ENCODE measurements at regions not wholly inside any gene's neighbourhood (a gene's known extent, or its start where the extent isn't known, plus 50 kb on each side); places are given as distances from the start of the nearest gene placed in this dataset.
"Not testable (repeated sequence)": the region's sequence is repeated elsewhere in the genome, so short reads cannot be mapped to it uniquely, and the experiment has no call there.

- no peak overlapping the region for H3K4me3 Mint-ChIP-seq
- no peaks in the 10 kb centered on the region for H3K27me3 Mint-ChIP-seq
- H3K9me3 Mint-ChIP-seq = no peaks in the 10 kb centered on the region
- no peaks in the 10 kb centered on the region for H3K36me3 Mint-ChIP-seq (ENCODE audit: low read depth)
- ATAC-seq (replicated peaks) = no peak
- no peak overlapping the region for H3K27ac Mint-ChIP-seq
- no peaks in the 10 kb centered on the region for H3K4me1 Mint-ChIP-seq
These were observed 295.4 kb upstream of the RIOK2 start for GRCh38 chr5:97478483-97478882.

DNA sequence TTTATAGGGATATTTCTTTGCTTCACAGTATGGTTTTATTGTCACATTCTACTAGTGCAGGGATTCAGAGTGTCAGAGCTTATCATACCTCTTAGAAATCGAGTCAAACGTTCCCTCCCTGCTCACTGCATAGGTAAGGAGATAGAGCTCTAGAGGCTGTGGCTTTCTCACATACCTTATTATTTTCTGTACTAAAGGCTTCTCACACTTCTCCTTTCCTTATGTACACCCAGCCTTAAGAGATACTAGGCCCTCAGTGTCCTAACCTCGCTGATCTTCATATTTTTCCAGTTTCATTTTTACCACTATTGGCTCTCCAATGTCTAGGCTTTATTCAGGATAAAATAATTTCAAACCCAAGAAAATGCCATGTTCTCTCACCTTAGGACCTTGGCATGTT is 297.3 kb upstream of the RIOK2 start:
- Mint-ChIP-seq H3K36me3 (ENCODE audit: low read depth) (no peaks in the 10 kb centered on the region), H3K4me3 (no peak overlapping the region), H3K4me1 (no peaks in the 10 kb centered on the region), H3K9me3 (no peaks in the 10 kb centered on the region), H3K27ac (no peak overlapping the region), H3K27me3 (no peaks in the 10 kb centered on the region)
- no peak for ATAC-seq (replicated peaks)

DNA sequence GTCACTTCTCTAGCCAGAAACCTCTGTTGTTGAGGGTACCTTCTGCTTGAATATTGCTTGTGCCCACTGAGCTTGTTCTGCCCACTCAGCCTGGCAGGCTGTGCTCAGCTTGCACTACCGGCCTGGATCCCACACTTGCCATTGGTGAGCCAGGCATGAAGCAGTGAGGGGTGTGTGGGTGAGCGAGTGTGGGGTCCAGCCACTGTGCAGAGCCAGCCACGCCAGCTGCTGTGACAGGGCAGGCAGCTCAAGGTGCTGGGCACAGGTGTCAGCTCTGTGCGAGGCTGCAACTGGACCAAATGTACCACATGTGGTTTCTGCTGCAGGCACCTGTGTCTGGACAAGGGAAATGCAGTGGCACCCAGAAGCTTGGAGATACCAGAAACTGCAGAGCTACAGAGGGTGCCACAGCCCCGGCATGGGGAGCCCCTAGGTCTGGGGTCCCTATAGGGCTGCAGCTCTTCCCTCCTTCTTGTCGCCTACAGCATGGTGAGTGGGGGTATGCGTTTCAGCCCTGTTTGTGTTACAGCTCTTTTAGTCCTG is 305.1 kb upstream of the RIOK2 start:
- H3K27ac Mint-ChIP-seq = no peak overlapping the region
- no peaks in the 10 kb centered on the region for H3K4me1 Mint-ChIP-seq
- no peak for ATAC-seq (replicated peaks)
- H3K27me3 Mint-ChIP-seq = no peaks in the 10 kb centered on the region
- H3K9me3 Mint-ChIP-seq = no peaks in the 10 kb centered on the region
- H3K4me3 Mint-ChIP-seq = no peak overlapping the region
- H3K36me3 Mint-ChIP-seq (ENCODE audit: low read depth) = no peaks in the 10 kb centered on the region

DNA sequence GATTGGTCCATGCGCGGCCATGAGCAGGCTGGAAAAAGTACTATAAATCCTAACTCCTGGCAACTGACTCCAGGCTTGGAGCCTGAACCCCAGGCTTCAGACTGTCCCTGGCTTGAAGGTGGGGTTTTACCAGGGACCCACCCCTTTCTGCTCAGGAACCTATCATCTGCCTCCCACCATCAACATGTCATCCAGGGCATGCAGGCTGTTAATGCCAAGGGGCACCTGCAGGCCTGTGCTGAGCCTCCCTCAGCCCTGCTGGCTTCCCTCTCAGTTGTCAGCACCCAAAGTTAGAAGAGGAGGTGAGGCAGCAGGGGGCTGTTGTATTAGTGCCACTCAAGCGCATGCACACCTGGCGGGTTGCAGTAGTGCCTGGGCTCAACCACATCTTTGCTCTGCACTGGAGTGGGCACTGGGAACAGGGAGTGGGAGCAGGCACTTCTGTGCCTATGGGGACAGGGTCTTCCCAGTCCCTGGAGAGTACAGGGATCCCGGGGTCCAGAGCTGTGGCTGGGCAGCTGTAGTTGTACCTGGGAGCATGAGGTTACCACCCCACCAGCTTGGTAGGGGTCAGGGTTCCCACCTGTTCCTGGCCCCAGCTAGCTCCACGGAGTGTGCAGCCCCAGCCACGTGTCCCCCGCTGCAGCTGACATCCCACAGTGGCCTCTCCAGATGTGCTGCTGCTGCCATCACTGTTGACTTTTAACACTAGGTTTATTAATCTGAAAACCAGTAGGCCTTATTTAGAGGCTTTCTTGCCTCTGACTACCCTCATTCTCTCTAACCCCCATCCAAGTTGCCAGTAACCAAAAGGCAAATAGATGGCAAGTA is 306.2 kb upstream of the RIOK2 start:
- H3K9me3 Mint-ChIP-seq = no peaks in the 10 kb centered on the region
- no peak overlapping the region for H3K4me3 Mint-ChIP-seq
- H3K27me3 Mint-ChIP-seq = no peaks in the 10 kb centered on the region
- no peaks in the 10 kb centered on the region for H3K36me3 Mint-ChIP-seq (ENCODE audit: low read depth)
- H3K4me1 Mint-ChIP-seq = no peaks in the 10 kb centered on the region
- no peak overlapping the region for H3K27ac Mint-ChIP-seq
- no peak for ATAC-seq (replicated peaks)

DNA sequence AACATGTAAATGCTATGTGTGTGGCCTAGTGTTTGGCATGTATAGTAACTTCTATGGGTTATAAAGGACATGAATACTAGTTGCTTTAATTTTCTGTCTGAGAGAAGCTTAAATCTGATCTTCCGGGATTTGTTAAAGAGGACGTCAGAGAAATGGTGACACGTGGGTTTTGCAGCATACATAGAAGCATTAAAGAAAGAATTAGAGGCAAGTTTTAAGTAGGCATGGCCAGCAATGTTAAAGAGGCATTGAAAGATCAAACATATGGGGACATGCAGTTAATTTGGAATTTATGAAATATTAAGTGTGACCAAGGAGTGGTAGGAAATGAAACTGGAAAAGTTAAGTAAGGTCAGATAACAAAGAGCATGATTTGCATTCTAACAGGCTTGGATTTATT is 311.4 kb upstream of the RIOK2 start:
- no peak overlapping the region for H3K4me3 Mint-ChIP-seq
- H3K9me3 Mint-ChIP-seq = no peaks in the 10 kb centered on the region
- no peaks in the 10 kb centered on the region for H3K36me3 Mint-ChIP-seq (ENCODE audit: low read depth)
- no peaks in the 10 kb centered on the region for H3K27me3 Mint-ChIP-seq
- ATAC-seq (replicated peaks) = no peak
- no peaks in the 10 kb centered on the region for H3K4me1 Mint-ChIP-seq
- H3K27ac Mint-ChIP-seq = no peak overlapping the region

GRCh38 chr5:97495301-97495700 is 312.3 kb upstream of the RIOK2 start:
- no peak overlapping the region for H3K4me3 Mint-ChIP-seq
- no peak overlapping the region for H3K27ac Mint-ChIP-seq
- no peaks in the 10 kb centered on the region for H3K9me3 Mint-ChIP-seq
- H3K4me1 Mint-ChIP-seq = no peaks in the 10 kb centered on the region
- no peaks in the 10 kb centered on the region for H3K27me3 Mint-ChIP-seq
- no peaks in the 10 kb centered on the region for H3K36me3 Mint-ChIP-seq (ENCODE audit: low read depth)
- no peak for ATAC-seq (replicated peaks)

DNA sequence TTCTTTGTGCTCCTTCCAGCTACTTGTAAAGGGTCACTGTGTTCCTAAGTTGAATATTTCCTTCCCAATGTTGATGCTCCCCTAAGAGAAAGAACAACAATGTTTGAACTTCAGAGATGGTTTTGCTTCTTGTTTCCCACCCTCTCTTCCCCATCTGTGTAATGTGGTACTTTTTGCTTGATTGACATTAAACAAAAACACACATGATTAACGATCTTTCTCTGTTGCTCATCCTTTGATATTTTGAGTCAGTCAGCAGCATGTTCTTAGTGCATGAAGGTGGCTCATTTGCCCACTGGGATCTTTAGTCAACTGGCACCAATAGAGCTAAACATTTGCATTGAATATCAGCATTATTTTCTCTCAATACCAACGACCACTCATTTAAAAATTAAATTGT is 313.0 kb upstream of the RIOK2 start:
- no peaks in the 10 kb centered on the region for H3K4me1 Mint-ChIP-seq
- H3K4me3 Mint-ChIP-seq = no peak overlapping the region
- no peak overlapping the region for H3K27ac Mint-ChIP-seq
- ATAC-seq (replicated peaks) = no peak
- H3K36me3 Mint-ChIP-seq (ENCODE audit: low read depth) = no peaks in the 10 kb centered on the region
- no peaks in the 10 kb centered on the region for H3K9me3 Mint-ChIP-seq
- H3K27me3 Mint-ChIP-seq = peaks cover 3% of the 10 kb centered on the region

- H3K27me3 Mint-ChIP-seq = peaks cover 3% of the 10 kb centered on the region
- H3K27ac Mint-ChIP-seq = no peak overlapping the region
- no peak for ATAC-seq (replicated peaks)
- H3K4me3 Mint-ChIP-seq = no peak overlapping the region
- no peaks in the 10 kb centered on the region for H3K4me1 Mint-ChIP-seq
- H3K9me3 Mint-ChIP-seq = no peaks in the 10 kb centered on the region
- no peaks in the 10 kb centered on the region for H3K36me3 Mint-ChIP-seq (ENCODE audit: low read depth)
These were observed 315.6 kb upstream of the RIOK2 start for GRCh38 chr5:97498657-97499056.

DNA sequence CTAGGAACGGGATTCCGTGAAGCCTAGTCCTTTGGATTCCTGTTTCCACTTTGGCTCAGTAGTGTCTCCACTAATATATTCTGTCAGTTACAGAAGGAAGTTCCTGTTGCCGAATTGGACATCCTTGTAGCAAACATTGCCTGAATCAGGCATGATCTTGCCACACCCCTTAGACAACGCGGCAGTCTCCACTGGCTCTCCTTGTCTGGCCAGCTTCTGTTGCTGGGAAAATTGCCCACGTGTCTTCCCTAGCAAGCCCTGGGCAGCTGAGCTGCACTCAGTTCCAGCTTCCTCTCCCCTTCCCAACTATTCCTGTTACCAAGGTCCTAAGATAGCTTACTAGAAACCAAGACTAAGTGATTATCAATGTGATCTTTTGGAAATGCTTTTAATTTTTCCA is 316.6 kb upstream of the RIOK2 start:
- H3K4me1 Mint-ChIP-seq = no peaks in the 10 kb centered on the region
- H3K4me3 Mint-ChIP-seq = no peak overlapping the region
- ATAC-seq (replicated peaks) = no peak
- no peak overlapping the region for H3K27ac Mint-ChIP-seq
- peaks cover 3% of the 10 kb centered on the region for H3K27me3 Mint-ChIP-seq
- H3K9me3 Mint-ChIP-seq = no peaks in the 10 kb centered on the region
- no peaks in the 10 kb centered on the region for H3K36me3 Mint-ChIP-seq (ENCODE audit: low read depth)

DNA sequence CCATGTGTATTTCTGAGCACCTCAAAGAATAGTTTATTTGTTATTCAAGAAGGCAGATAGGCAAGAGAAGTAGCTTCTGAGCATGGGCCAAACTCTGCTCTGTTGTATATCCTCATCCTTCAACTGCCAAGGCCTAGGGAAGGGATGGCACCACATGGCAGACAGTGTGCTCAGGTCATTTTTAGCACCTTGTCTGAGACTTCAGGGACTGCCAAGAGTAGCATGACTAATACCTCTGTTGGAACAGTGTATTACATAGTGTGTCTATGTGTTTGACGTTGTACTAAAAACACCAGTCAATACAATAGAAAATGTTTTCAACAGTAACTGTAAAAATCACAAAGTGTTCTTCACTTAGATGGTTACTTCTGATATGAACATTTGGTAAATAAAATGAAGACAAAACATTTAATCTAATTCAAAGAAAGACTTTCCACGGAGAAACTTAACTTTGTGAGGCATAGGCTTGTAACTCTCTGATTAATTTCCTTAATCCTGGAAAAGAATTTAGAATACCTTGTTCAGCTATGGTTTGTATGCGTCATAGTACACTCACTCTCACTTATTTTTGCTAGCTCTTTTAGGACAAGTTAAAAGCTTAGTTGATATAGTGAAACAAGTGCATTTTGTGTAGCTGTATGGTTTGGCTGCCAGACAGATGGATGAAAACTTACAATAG is 318.4 kb upstream of the RIOK2 start:
- no peak for ATAC-seq (replicated peaks)
- Mint-ChIP-seq H3K27ac (no peak overlapping the region), H3K9me3 (no peaks in the 10 kb centered on the region), H3K4me3 (no peak overlapping the region), H3K27me3 (peaks cover 3% of the 10 kb centered on the region), H3K4me1 (no peaks in the 10 kb centered on the region), H3K36me3 (ENCODE audit: low read depth) (no peaks in the 10 kb centered on the region)

DNA sequence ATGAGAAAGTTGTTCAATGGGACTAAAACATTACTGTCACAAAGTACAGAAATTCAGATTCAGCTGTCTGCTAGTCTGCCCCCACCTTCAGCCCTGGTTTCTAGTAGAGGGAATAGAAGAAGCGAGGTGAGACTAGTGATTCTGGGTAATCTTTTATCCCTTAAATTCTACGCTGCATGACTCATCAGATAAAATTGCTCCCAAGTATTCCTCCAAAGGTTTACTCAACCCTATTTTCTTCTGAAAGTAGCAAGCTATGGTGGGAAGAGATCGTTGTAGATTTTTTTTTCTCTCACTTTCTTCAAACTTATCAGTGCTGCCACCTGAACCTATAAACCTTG is 318.9 kb upstream of the RIOK2 start:
- H3K4me1 Mint-ChIP-seq = no peaks in the 10 kb centered on the region
- H3K27me3 Mint-ChIP-seq = peaks cover 3% of the 10 kb centered on the region
- no peak for ATAC-seq (replicated peaks)
- H3K4me3 Mint-ChIP-seq = no peak overlapping the region
- H3K27ac Mint-ChIP-seq = no peak overlapping the region
- H3K9me3 Mint-ChIP-seq = no peaks in the 10 kb centered on the region
- H3K36me3 Mint-ChIP-seq (ENCODE audit: low read depth) = no peaks in the 10 kb centered on the region

- Mint-ChIP-seq H3K27me3 (no peaks in the 10 kb centered on the region), H3K27ac (no peak overlapping the region), H3K4me1 (no peaks in the 10 kb centered on the region), H3K36me3 (ENCODE audit: low read depth) (no peaks in the 10 kb centered on the region), H3K9me3 (no peaks in the 10 kb centered on the region), H3K4me3 (no peak overlapping the region)
- no peak for ATAC-seq (replicated peaks)
These were observed 325.8 kb upstream of the RIOK2 start for GRCh38 chr5:97508864-97509263.

DNA sequence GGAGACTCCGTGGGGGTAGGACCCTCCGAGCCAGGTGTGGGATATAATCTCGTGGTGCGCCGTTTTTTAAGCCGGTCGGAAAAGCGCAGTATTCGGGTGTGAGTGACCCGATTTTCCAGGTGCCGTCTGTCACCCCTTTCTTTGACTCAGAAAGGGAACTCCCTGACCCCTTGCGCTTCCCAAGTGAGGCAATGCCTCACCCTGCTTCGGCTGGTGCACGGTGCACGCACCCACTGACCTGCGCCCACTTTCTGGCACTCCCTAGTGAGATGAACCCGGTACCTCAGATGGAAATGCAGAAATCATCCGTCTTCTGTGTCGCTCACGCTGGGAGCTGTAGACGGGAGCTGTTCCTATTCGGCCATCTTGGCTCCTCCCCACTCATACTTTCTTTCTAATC is 336.5 kb upstream of the RIOK2 start:
- not testable (repeated sequence) for ATAC-seq (replicated peaks); H3K4me1 Mint-ChIP-seq

GRCh38 chr5:97523336-97523735 is 340.3 kb upstream of the RIOK2 start:
- not testable (repeated sequence) for H3K27me3 Mint-ChIP-seq; H3K4me3 Mint-ChIP-seq; H3K27ac Mint-ChIP-seq; H3K4me1 Mint-ChIP-seq; H3K9me3 Mint-ChIP-seq; ATAC-seq (replicated peaks); H3K36me3 Mint-ChIP-seq (ENCODE audit: low read depth)

More for the DNA sequence above, 336.5 kb upstream of the RIOK2 start:
- H3K9me3 Mint-ChIP-seq; H3K27ac Mint-ChIP-seq; H3K4me3 Mint-ChIP-seq; H3K36me3 Mint-ChIP-seq (ENCODE audit: low read depth); H3K27me3 Mint-ChIP-seq: not testable (repeated sequence)

DNA sequence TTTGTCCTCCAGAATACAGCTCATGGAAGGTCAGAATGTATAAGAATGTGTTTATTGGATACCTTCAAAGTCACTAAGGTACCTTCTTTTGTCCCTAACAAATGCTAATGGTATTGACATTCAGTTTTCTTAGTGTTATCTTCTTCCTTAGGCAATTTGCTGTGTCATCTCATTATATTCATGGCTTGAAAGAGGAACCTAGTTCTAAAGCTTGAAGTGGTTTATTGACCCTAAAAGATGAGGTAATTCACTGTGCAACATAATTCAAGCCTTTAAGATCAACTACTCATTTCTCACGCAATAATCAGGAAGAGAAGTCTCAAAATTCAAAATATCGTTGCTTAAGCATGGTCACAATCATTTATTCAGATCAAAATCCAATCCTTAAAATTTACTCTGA is 342.7 kb upstream of the RIOK2 start:
- Mint-ChIP-seq H3K4me1 (no peaks in the 10 kb centered on the region), H3K27me3 (no peaks in the 10 kb centered on the region), H3K36me3 (ENCODE audit: low read depth) (no peaks in the 10 kb centered on the region), H3K9me3 (no peaks in the 10 kb centered on the region), H3K4me3 (no peak overlapping the region), H3K27ac (no peak overlapping the region)
- ATAC-seq (replicated peaks) = no peak

All from activated T-helper 17 cell treated with anti-CD3 and anti-CD28 coated beads, Interleukin-2, amount 50 U/mL, for 72 hours (primary cell).